GM18511 (cell line): ENCODE measurements at regions not wholly inside any gene's neighbourhood (a gene's known extent, or its start where the extent isn't known, plus 50 kb on each side); places are given as distances from the start of the nearest gene placed in this dataset.
"Not testable (repeated sequence)": the region's sequence is repeated elsewhere in the genome, so short reads cannot be mapped to it uniquely, and the experiment has no call there.

Source experiments
- ATAC-seq: cut with Tn5 transposase; IDR thresholded peaks from one replicate; pipeline ENCODE4 v1.9.1; 2021; ENCODE audit warnings: mild to moderate bottlenecking, moderate library complexity; ENCODE audit not compliant: unreplicated experiment

DNA sequence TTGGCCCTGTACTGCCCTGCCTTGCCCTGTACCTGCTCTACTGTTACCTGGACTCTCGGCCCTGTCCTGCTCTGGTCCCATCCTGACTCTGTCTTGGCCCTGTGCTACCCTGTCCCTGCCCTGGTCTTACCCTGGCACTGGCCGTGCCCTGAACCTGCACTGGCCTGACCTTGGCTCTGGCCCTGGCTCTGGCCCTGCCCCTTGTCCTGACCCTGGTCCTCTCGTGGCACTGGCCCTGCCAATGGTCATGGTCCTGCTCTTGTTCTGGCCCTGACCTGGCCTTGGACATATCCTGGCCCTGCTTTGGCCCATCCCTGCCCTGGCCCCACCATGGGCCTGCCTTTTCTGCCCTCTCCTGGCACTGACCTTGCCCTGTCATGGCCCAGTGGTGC, 251.3 kb downstream of the TP53TG3F start:
- ATAC-seq = not testable (repeated sequence)

DNA sequence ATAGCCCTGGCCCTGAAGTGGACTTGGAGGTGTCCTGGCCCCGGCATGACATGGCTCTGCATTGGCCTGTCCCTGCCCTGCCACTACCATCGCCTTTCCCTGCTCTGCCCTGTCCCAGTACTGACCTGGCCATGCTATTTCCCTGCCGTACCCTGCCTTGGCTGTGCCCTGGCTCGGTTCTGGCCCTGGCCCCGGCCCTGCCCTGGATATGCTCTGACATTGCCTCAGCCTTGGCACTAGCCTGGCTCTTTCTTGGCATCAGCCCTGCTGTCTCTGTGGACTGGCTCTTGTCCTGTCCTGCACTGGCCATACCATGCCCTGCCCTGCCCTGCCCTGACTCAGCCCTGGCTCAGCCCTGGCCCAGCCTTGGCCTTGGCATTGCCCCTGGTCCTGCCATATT, 252.2 kb downstream of the TP53TG3F start:
- ATAC-seq = not testable (repeated sequence)

DNA sequence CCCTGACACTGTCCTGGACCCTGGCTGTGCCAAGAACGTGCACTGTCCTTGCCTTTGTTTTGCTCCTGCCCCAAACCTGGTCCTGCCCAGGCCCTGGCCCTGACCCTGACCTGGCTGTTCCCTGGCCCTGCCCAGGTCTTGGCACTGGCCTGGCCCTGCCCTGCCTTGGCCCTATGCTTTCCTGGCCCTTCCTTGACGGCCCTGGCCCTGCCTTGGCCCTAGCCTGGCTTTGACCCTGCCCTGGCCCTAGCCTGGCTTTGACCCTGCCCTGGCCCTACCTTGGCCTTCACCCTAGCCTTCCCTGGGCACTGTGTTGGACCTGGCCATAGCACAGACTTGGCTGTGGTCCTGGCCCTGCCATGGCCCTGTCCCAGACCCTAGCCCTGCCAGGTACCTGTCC, 252.9 kb downstream of the TP53TG3F start:
- not testable (repeated sequence) for ATAC-seq

DNA sequence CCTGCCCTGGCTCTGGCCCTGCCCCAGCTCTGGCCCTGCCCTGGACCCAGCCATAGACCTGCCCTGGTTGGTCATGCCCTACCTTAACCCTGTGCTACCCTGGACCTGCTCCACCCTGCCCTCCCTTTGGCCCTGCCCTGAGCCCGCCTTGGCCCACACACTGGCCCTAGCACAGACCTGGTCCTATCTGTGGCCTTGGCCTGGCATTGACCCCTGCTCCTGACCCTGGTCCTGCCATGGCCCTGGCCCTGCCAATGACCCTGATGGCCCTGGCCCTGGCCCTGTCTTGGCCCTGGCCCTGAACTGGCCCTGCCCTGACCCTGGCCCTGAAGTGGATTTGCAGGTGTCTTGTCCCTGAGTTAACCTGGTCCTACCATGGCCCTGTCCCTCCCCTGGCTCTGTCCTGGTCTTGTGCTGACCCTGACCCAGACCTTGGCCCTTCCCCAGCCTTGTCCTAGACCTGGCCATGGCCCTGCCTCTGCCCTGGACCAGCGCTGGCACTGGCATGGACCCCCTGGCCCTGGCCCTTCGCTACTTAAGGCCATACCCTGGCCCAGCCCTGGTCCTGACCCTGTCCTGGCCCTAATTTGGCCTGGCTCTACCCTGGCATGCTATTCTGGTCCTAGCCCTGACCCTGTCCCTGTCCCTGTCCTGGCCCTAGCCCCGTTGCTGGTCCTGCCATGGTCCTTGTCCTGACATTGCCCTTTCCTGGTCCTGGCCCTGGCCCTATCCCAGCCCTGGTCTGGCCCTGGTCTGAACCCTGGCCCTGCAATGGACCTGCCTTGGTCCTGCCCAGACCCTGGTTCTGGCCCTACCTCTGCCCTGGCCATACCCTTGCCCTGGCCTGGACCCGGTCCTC, 253.7 kb downstream of the TP53TG3F start:
- ATAC-seq = not testable (repeated sequence)

DNA sequence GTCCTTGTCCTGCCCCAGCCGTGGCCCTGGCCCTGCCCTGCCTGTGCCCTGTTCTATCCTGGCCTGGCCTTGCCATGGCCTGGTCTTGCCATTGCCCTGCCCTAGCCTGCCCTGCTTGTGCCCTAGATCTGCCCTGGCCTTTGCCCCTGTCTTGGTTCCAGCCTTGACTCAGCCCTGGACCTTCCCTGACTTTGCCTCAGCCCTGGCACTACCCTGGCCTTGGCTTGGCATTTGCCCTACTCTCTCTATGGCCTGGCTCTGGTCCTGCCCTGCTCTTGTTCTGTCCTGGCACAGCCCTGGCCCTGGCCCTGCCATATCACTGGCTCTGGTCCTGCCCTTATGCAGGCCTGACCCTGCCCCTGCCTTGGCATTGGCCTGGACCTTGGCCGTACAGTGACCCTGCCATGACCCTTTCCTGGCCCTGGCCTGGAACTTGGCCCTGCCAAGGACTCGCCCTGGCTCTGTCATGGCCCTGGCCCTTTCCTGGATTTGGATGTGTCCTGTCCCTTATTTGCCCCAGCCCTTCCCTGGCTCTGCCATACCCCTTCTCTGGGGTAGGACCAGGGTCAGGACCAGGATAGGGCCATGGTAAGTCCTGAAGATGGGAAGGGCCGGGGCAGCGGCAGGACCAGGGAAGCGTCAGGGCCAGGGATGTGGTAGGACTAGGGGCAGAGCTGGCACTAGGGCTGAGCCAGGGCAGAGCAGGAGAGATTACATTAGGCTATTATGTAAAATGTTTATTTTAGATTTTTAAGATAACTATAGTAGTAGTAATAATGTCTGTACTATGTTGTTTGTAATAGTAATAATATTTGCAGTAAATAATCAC, 254.5 kb downstream of the TP53TG3F start:
- not testable (repeated sequence) for ATAC-seq

DNA sequence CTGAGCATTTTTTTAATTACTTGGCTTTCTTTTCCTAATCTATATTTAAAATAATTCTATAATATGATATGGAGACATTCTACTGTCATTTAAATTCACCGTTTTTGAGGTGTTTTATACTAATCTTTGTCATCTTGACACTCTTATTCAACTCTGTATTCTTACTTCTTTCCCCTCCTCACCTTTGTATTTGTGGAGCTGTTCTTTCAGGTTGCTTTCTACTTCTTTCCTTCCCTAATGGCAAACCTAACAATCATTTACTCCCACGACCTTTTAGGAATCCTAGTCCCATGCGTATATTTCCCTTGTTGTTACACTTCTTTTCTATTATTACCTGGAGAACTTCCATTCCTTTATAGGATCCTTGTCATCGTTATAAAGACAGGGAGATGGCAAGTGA, 271.8 kb downstream of the TP53TG3F start:
- ATAC-seq = not testable (repeated sequence)

DNA sequence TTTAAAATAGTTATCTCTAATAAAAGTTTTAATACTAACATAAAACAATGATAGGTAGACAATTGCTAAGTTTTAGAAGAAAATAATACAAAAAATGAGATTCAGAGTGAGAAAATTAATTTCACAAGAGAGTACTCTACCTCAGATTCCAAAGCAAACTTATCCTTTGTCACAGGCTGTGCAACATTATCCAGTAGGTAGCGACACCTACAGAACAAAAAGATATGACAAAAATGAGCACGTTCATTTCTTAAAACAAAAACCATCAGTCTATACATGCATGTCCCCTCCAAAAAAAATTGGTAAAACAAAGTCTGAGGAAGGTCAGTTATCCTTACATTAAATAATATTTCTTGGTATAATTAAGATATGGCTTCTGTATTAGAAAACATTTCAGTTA, 275.2 kb downstream of the TP53TG3F start:
- not testable (repeated sequence) for ATAC-seq

DNA sequence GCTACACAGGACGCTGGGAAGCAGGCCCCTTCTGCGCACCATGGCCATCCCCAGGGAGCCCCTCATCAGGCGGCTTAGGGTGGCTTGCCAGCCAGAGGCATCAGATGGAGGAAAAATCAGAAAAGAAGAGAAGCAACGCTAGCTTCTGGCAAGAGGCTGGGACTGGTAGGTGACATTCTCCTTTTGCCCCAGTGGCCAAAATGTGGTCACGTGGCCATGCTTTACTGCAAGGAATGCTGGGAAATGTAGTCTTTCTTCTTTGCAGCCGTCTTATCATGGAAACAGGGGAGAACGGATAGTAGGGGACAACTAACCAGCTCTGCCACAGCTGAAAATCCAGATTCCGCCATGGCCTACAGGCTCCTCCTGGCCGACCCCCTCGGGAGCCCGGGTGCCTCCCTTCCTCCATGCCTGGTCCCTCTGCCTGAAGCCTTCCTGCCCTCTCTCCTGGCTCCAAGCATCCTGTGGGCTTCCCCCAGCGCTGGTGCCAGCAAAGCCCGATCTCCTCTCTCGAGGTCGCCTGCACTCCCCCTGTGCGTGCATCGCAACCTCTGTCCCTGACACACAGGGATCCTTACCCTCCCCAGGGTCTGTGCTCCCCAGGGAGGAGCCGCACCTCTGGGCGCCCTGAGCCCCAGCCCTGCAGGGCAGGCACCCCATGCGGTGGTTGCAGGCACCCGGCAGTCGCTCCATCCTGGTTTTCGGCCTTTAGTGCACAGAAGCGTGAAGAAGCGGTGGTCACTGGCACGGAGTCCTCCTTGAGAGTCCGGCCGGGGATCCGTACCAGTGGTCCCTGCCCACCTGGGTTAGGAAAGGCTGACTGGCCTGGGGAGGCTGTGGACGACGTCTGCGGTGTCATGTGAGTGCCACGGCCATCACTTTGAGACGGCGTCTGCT, 307.7 kb downstream of the TP53TG3F start:
- ATAC-seq = not testable (repeated sequence)

DNA sequence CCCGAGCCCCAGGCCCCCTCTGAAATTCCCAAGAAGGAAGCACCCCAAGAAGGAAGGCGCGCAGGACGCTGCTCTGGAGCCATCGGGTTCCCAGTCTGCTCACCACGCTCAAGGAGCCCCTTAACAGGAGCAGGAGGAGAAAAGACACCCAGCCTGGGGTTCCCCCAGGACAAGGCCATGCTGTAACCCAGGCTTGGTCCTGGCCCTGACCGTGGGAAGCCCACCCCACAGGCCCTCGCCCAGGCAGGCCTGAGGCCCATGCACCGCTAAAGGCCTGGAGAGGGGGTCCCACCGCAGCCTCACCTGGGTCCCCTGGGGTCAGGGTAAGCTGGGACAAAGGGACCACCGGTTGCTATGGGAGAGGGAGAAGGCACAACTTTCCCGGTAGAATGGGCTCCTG, 309.3 kb downstream of the TP53TG3F start:
- ATAC-seq = not testable (repeated sequence)

DNA sequence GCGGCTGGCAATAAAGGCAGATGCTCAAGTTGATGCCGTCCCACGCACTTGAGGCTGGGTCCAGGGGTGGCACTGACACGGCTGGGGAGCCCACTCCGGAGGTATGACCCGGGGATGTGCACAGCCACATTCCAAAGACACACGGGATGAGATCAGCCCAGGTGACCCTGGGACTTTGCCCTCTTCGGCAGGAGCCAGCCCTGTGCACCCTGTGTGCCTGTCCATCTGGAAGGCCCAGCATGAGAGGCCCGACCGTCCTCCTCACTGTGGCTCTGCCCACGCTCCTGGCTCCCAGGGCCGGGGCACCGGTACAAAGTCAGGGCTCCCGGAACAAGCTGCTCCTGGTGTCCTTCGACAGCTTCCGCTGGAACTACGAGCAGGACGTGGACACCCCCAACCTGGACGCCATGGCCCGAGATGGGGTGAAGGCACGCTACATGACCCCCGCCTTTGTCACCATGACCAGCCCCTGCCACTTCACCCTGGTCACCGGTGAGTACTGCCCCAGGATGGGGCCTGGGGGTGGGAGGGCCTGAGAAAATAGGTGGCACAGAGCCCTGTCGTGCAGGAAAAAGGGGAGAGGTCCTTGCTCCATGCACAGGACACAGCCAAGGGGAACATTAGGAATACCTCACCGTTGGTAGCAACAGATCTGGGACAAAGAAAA, 309.9 kb downstream of the TP53TG3F start:
- ATAC-seq = not testable (repeated sequence)

DNA sequence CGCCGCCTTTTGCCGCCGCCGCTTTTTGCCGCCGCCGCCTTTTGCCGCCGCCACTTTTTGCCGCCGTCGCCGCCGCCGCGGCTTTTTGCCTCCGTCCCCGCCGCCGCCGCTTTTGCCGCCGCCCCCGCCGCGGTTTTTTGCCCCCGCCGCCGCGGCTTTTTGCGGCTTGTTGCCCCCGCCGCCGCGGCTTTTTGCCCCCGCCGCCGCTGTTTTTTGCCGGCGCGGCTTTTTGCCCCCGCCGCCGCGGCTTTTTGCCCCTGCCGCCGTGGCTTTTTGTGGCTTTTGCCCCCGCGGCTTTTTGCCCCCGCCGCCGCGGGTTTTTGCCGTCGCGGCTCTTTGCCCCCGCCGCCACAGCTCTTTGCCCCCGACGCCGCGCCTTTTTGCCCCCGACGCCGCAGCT, 311.1 kb downstream of the TP53TG3F start:
- ATAC-seq = not testable (repeated sequence)

DNA sequence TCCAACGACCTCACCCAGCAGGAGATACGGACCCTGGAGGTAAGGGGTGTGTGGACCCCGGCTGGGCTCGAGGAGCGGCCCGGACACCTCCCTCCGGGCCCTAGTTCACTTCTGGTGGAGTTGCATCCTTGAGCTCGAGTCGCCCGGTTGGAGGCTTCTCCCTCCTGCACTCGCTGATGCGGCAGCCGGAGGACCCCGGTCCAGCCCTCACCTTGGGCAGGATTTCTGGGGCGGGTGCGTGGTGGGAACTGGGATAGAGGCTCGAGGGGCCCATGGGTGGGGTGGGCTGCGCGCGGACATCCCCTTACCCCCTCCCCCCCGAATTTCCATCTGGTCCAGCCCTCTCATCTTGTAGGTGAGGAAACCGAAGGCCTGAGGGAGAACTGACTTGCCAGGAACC, 311.8 kb downstream of the TP53TG3F start:
- not testable (repeated sequence) for ATAC-seq

DNA sequence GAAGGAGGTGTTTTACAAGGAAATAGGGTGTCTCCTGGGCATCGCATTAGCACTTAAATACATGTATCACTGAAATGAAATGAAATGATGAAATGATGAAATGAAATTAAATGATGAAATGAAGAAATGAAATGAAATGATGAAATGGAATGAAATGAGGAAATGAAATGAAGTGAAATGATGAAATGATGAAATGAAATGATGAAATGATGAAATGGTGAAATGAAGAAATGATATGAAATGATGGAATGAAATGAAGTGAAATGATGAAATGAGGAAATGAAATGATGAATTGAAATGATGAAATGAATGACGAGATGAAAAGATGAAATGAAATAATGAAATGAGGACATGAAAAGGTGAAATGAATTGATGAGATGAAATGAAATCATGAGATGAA, 314.6 kb downstream of the TP53TG3F start:
- ATAC-seq = not testable (repeated sequence)

DNA sequence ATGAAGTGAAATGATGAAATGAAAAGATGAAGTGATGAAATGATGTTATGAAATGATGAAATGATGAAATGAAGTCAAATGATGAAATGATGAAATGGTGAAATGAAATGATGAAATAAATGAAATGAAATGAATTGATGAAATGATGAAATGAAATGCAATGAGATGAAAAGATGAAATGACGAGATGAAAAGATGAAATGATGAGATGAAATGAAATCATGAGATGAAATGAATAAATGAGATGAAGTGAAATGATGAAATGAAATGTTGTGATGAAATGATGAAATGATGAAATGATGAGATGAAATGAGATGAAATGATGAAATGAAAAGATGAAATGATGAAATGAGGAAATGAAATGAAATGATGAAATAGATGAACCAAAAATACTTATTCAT, 315.3 kb downstream of the TP53TG3F start:
- not testable (repeated sequence) for ATAC-seq

DNA sequence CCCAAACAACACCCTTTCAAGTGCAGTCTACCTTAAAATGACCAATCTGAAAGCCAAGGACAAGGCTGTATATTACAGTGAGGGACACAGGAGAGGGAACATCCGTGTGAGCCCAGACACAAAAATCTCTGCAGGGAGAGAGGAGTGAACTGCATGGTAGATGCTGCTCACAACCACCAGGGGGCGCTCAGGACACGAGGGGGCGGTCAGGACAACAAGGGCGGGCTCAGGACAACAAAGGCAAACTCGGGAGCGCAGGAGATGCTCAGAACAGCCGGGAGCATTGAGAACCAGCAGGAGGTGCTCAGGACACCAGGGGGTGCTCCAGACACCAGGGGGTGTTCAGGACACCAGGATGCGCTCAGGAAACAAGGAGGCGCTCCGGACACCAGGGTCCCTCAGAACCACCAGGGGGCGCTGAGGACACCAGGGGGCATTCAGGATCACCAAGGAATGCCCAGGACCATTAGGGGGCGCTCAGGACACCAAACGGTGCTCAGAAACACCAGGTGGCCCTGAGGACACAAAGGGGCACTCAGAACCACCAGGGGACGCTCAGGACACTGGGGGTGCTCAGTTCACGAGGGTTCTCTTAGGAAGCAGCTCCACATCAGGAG, 357.0 kb downstream of the TP53TG3F start:
- not testable (repeated sequence) for ATAC-seq

DNA sequence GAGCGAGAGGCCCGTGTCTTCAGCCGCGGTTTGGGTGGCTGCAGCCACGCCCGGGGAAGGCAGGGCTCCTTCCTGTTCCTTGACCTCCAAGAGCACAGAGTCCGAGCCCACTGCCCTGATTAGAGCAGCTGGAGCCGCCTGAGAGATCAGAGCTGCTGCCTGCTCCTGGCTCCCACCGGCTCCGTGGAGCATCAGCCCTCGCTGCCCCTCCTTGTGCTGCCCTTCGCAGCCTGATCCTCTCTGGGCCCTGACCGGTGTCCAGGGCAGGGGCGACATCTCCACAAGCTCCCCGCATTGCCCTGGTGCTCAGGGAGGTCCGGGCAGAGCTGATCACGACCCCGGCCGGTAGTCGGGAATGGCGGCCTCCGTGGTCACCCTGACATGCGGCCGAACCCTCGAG, 365.3 kb downstream of the TP53TG3F start:
- ATAC-seq = not testable (repeated sequence)

DNA sequence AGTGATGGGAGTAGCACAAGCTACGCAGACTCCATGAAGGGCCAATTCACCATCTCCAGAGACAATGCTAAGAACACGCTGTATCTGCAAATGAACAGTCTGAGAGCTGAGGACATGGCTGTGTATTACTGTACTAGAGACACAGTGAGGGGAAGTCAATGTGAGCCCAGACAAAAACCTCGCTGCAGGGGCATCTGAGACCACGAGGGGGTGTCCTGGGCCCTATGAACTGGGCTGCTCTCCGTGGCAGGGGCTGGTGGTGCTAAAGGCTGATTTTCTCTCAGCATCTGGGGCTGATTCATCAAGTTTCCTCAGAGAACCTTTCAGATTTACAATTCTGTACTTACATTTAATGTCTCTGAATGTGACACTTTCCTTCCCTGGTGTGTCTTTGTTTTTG, 368.1 kb downstream of the TP53TG3F start:
- ATAC-seq = not testable (repeated sequence)

DNA sequence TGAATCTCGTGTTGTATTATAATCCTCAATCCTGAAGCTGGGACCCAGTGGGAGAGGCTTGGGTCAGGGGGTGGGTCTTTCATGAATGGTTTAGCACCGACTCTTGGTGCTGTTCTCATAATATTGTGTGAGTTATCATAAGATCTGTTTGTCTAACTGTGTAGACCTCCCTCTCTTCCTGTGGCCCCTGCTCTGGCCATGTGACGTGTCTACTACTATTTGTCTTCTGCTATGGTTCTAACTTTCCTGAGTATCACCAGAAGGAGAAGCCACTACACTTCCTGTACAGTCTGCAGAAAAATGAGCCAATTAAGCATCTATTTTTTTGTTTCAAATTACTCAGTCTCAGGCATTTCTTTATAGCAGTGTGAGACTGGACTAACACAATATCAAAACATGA, 379.7 kb downstream of the TP53TG3F start:
- not testable (repeated sequence) for ATAC-seq

DNA sequence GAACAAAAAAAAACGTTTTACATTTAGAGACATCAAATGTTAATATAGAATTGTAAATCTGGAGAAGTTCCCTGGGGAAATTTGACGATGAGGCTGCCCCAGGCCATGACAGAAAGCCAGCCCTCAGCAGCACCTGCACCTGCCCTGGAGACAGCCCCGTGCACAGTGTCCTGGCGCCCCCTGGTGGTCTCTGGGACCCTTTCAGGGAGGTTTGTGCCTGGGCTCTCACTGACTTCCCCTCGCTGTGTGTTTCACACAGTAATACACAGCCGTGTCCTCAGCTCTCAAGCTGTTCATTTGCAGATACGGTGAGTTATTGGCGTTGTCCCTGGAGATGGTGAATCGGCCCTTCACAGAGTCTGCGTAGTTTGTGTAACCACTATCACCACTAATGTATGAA, 385.1 kb downstream of the TP53TG3F start:
- ATAC-seq = not testable (repeated sequence)
